ENCODE measurements at regions not wholly inside any gene's neighbourhood (a gene's known extent, or its start where the extent isn't known, plus 50 kb on each side); places are given as distances from the start of the nearest gene placed in this dataset.
A peak's percentile ranks its signal among the peaks of the same experiment; 100 is the strongest.

- H4K20me1 ChIP-seq (ENCODE audit: insufficient read depth, low read length): no peaks in the 10 kb centered on the region
- TF ChIP-seq CTCF (conservative IDR thresholded peaks at IDR 0.05; ENCODE audit: low read length): no peak
- TF ChIP-seq EZH2phosphoT487 (IDR thresholded peaks at IDR 0.05; ENCODE audit: borderline replicate concordance, low read depth, low read length): no peak
- H3K36me3 ChIP-seq (ENCODE audit: insufficient read depth, low read length): no peaks in the 10 kb centered on the region
- H3K79me2 ChIP-seq (ENCODE audit: insufficient read depth, low read depth, low read length): no peaks in the 10 kb centered on the region
- H3K4me1 ChIP-seq (ENCODE audit: insufficient read depth, low read length, poor library complexity, severe bottlenecking): peaks cover 10% of the 10 kb centered on the region
- no TSS peak for BruUV-seq (replicated peaks)
- no peak overlapping the region for H3K4me3 ChIP-seq (ENCODE audit: low read depth, low read length, poor library complexity, severe bottlenecking)
- CTCF ChIA-PET (ENCODE audit: unreplicated experiment): no interaction called here
- POLR2A ChIA-PET: interaction anchor here (0.7 to 1.0 kb wide), 3 partner anchors 11 to 680 kb away, joined by 3 to 5 read pairs (median 4); no protein-coding TSS in a partner anchor
- peak overlapping the region; percentile 26; the same call in 1 of the 2 replicates for H3K4me2 ChIP-seq (ENCODE audit: low read length)
- DNase-seq (ENCODE audit: low spot score): no peak
- H2AFZ ChIP-seq (ENCODE audit: low read length): no peak overlapping the region
- no peak overlapping the region for H3K27ac ChIP-seq (ENCODE audit: low read depth, low read length, poor library complexity, severe bottlenecking)
- no peaks in the 10 kb centered on the region for H3K9me3 ChIP-seq (ENCODE audit: low read length)
- intact Hi-C loops (cut with micrococcal nuclease; ENCODE audit: unreplicated experiment): no loop called here
- H3K9me2 ChIP-seq (ENCODE audit: insufficient read depth, low read length): no peaks in the 10 kb centered on the region
Observed at GRCh38 chr4:38504396-38504715, 159.6 kb upstream of the KLF3 start.

- no TSS peak for BruUV-seq (replicated peaks)
- H3K9me2 ChIP-seq (ENCODE audit: insufficient read depth, low read length): no peaks in the 10 kb centered on the region
- no peaks in the 10 kb centered on the region for H3K36me3 ChIP-seq (ENCODE audit: insufficient read depth, low read length)
- H3K4me3 ChIP-seq (ENCODE audit: low read depth, low read length, poor library complexity, severe bottlenecking): no peak overlapping the region
- no peak overlapping the region for H2AFZ ChIP-seq (ENCODE audit: low read length)
- no peak overlapping the region for H3K4me2 ChIP-seq (ENCODE audit: low read length)
- H4K20me1 ChIP-seq (ENCODE audit: insufficient read depth, low read length): no peaks in the 10 kb centered on the region
- no peak for TF ChIP-seq CTCF (conservative IDR thresholded peaks at IDR 0.05; ENCODE audit: low read length)
- no peak for TF ChIP-seq EZH2phosphoT487 (IDR thresholded peaks at IDR 0.05; ENCODE audit: borderline replicate concordance, low read depth, low read length)
- ChIA-PET POLR2A (no interaction called here), CTCF (ENCODE audit: unreplicated experiment) (no interaction called here)
- intact Hi-C loops (cut with micrococcal nuclease; ENCODE audit: unreplicated experiment): no loop called here
- H3K27ac ChIP-seq (ENCODE audit: low read depth, low read length, poor library complexity, severe bottlenecking): no peak overlapping the region
- H3K79me2 ChIP-seq (ENCODE audit: insufficient read depth, low read depth, low read length): no peaks in the 10 kb centered on the region
- no peaks in the 10 kb centered on the region for H3K9me3 ChIP-seq (ENCODE audit: low read length)
- no peaks in the 10 kb centered on the region for H3K4me1 ChIP-seq (ENCODE audit: insufficient read depth, low read length, poor library complexity, severe bottlenecking)
- DNase-seq (ENCODE audit: low spot score): no peak
Observed at GRCh38 chr4:38509551-38509950, 154.4 kb upstream of the KLF3 start.

- DNase-seq (ENCODE audit: low spot score): no peak
- H3K27ac ChIP-seq (ENCODE audit: low read depth, low read length, poor library complexity, severe bottlenecking): no peak overlapping the region
- intact Hi-C loops (cut with micrococcal nuclease; ENCODE audit: unreplicated experiment): no loop called here
Observed at GRCh38 chr4:38510201-38510600, 153.8 kb upstream of the KLF3 start.

More at GRCh38 chr4:38510201-38510600, 153.8 kb upstream of the KLF3 start:
- H2AFZ ChIP-seq (ENCODE audit: low read length): no peak overlapping the region
- H3K4me1 ChIP-seq (ENCODE audit: insufficient read depth, low read length, poor library complexity, severe bottlenecking): no peaks in the 10 kb centered on the region
- no peak overlapping the region for H3K4me3 ChIP-seq (ENCODE audit: low read depth, low read length, poor library complexity, severe bottlenecking)
- no peaks in the 10 kb centered on the region for H3K9me3 ChIP-seq (ENCODE audit: low read length)
- BruUV-seq (replicated peaks): no TSS peak
- ChIA-PET POLR2A (interaction anchor here (0.6 kb wide), 1 partner anchor 58 kb away, joined by 3 read pairs; no protein-coding TSS in a partner anchor), CTCF (ENCODE audit: unreplicated experiment) (no interaction called here)
- TF ChIP-seq EZH2phosphoT487 (IDR thresholded peaks at IDR 0.05; ENCODE audit: borderline replicate concordance, low read depth, low read length) (no peak), CTCF (conservative IDR thresholded peaks at IDR 0.05; ENCODE audit: low read length) (no peak)
- H3K79me2 ChIP-seq (ENCODE audit: insufficient read depth, low read depth, low read length): no peaks in the 10 kb centered on the region
- H3K4me2 ChIP-seq (ENCODE audit: low read length): no peak overlapping the region
- no peaks in the 10 kb centered on the region for H3K9me2 ChIP-seq (ENCODE audit: insufficient read depth, low read length)
- H3K36me3 ChIP-seq (ENCODE audit: insufficient read depth, low read length): no peaks in the 10 kb centered on the region
- H4K20me1 ChIP-seq (ENCODE audit: insufficient read depth, low read length): no peaks in the 10 kb centered on the region

Data from OCI-LY7 (cell line).